MM.1S (cell line): ENCODE measurements at regions not wholly inside any gene's neighbourhood (a gene's known extent, or its start where the extent isn't known, plus 50 kb on each side); places are given as distances from the start of the nearest gene placed in this dataset.

Source experiments
- DNase-seq: peaks from one replicate; pipeline ENCODE4 v3.0.0-alpha.2; 2015
- H2AFZ ChIP-seq: fragments of 300-600 bp; sonication (generic); 2 replicates; pipeline ENCODE4 v1.6.0; 2016; ENCODE audit warnings: antibody characterized with exemption, low read length
- H3F3A ChIP-seq: fragments of 300-600 bp; sonication (generic); 2 replicates; pipeline ENCODE4 v1.6.1; 2016; ENCODE audit warnings: mild to moderate bottlenecking, antibody characterized with exemption, low read length, moderate library complexity, mixed read lengths; ENCODE audit not compliant: insufficient read depth
- H3K27ac ChIP-seq: fragments of 300-600 bp; sonication (generic); 2 replicates; pipeline ENCODE4 v1.5.1; 2016; ENCODE audit warnings: mild to moderate bottlenecking, low read length
- H3K27me3 ChIP-seq: fragments of 300-600 bp; sonication (generic); replicated peaks from 2 replicates; pipeline ENCODE4 v1.6.0; 2016; ENCODE audit warnings: low read length; ENCODE audit not compliant: insufficient read depth
- H3K36me3 ChIP-seq: fragments of 300-600 bp; sonication (generic); replicated peaks from 2 replicates; pipeline ENCODE4 v1.6.1; 2016; ENCODE audit warnings: mild to moderate bottlenecking, low read length, mixed read lengths; ENCODE audit not compliant: insufficient read depth
- H3K4me1 ChIP-seq: fragments of 300-600 bp; sonication (generic); 2 replicates; pipeline ENCODE4 v1.6.1; 2016; ENCODE audit warnings: low read length, mixed read lengths
- H3K4me2 ChIP-seq: fragments of 300-600 bp; sonication (generic); 2 replicates; pipeline ENCODE4 v1.6.0; 2016; ENCODE audit warnings: low read depth, low read length
- H3K4me3 ChIP-seq: fragments of 300-600 bp; sonication (generic); 2 replicates; pipeline ENCODE4 v1.5.1; 2016; ENCODE audit warnings: low read length, mixed read lengths
- H3K79me2 ChIP-seq: fragments of 300-600 bp; sonication (generic); 2 replicates; pipeline ENCODE4 v1.6.1; 2016; ENCODE audit warnings: mixed run types, low read length, mixed read lengths
- H3K9ac ChIP-seq: fragments of 300-600 bp; sonication (generic); 2 replicates; pipeline ENCODE4 v1.6.1; 2016; ENCODE audit warnings: low read length, mixed read lengths
- H3K9me2 ChIP-seq: fragments of 300-600 bp; sonication (generic); replicated peaks from 2 replicates; pipeline ENCODE4 v1.6.1; 2016; ENCODE audit warnings: mild to moderate bottlenecking, low read length, mixed read lengths; ENCODE audit not compliant: insufficient read depth
- H3K9me3 ChIP-seq: fragments of 300-600 bp; sonication (generic); replicated peaks from 2 replicates; pipeline ENCODE4 v1.6.1; 2016; ENCODE audit warnings: mild to moderate bottlenecking, low read length, mixed read lengths; ENCODE audit not compliant: insufficient read depth
- H4K20me1 ChIP-seq: fragments of 300-600 bp; sonication (generic); 2 replicates; pipeline ENCODE4 v1.6.1; 2016; ENCODE audit warnings: mild to moderate bottlenecking, low read length, moderate library complexity, mixed read lengths; ENCODE audit not compliant: insufficient read depth
- EZH2 ChIP-seq: fragments of 300-600 bp; sonication (generic); optimal IDR thresholded peaks from 2 replicates; pipeline ENCODE3; 2017; ENCODE audit warnings: low read depth, mild to moderate bottlenecking, antibody characterized with exemption, low read length, mixed read lengths
- EZH2phosphoT487 ChIP-seq: fragments of 300-600 bp; sonication (generic); IDR thresholded peaks from 2 replicates; pipeline ENCODE4 v1.6.1; 2018; ENCODE audit warnings: antibody characterized with exemption, low read length
- TF ChIP-seq, protein P1 (sequence below): fragments of 300-600 bp; sonication (generic); IDR thresholded peaks from 2 replicates; pipeline ENCODE4 v1.5.1; 2016; ENCODE audit warnings: antibody characterized with exemption, low read length, mixed read lengths

DNA sequence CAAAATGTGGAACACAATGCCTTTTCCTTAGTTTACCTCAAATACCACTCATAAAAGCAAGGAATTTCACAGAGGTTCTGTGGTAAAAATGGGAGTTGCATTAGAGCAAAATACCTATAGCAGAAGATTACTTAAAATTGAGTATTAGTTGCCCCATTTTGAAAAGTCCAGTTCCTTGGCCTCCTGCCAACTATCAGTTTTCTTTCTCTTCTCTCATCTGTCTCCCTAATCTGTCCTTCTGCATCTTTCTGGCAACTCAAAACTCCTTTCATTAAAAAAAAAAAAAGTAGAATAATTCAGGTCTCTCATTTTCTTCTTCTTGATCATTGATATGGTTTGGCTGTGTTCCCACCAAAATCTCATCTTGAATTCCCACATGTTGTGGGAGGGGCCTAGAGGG, 127.3 kb downstream of the ATP23 start:
- Histone ChIP-seq H3K4me1 (no peaks in the 10 kb centered on the region), H3K79me2 (no peaks in the 10 kb centered on the region), H3K36me3 (no peaks in the 10 kb centered on the region), H2AFZ (no peak overlapping the region), H3K27ac (no peak overlapping the region), H3K4me2 (no peak overlapping the region), H3K9me3 (no peaks in the 10 kb centered on the region), H3F3A (no peaks in the 10 kb centered on the region), H3K4me3 (no peak overlapping the region), H3K9me2 (no peaks in the 10 kb centered on the region), H3K27me3 (no peaks in the 10 kb centered on the region), H4K20me1 (no peaks in the 10 kb centered on the region), H3K9ac (no peak overlapping the region)
- no peak for DNase-seq
- TF ChIP-seq, protein P1, sequence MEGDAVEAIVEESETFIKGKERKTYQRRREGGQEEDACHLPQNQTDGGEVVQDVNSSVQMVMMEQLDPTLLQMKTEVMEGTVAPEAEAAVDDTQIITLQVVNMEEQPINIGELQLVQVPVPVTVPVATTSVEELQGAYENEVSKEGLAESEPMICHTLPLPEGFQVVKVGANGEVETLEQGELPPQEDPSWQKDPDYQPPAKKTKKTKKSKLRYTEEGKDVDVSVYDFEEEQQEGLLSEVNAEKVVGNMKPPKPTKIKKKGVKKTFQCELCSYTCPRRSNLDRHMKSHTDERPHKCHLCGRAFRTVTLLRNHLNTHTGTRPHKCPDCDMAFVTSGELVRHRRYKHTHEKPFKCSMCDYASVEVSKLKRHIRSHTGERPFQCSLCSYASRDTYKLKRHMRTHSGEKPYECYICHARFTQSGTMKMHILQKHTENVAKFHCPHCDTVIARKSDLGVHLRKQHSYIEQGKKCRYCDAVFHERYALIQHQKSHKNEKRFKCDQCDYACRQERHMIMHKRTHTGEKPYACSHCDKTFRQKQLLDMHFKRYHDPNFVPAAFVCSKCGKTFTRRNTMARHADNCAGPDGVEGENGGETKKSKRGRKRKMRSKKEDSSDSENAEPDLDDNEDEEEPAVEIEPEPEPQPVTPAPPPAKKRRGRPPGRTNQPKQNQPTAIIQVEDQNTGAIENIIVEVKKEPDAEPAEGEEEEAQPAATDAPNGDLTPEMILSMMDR = no peak
- TF ChIP-seq EZH2phosphoT487 (no peak), EZH2 (no peak)

DNA sequence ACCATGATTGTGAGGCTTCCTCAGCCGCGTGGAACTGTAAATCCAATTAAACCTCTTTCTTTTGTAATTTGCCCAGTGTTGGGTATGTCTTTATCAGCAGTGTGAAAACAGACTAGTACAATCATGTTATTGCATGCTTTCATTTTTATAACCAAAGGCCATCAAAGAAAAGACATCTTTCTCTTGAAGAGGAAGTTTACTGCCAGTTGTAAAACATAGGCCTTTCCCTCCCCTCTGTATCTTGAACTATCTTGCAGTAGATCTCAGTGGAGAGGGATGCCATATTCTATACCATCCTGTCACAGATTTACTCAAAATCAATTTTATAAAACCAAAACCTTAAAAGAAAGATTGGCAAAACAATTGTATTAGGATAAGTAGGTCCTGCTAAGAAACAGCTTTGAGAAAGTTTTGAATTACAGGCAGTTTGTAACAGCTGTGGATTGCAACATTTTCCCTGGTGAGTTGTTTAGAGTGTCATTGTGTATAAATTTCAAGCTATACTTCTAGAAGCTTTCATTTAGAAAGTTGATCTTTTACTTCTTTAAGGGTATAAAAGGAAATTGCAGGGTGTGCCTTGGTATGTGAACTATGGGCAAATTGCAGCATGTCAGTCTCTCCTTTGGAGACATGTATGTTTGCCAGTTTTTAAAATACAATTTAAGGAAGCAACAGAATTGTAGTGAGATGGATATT, 128.0 kb downstream of the ATP23 start:
- no peak for DNase-seq
- Histone ChIP-seq H3K9me3 (no peaks in the 10 kb centered on the region), H3K27ac (no peak overlapping the region), H3K27me3 (no peaks in the 10 kb centered on the region), H3K4me1 (no peaks in the 10 kb centered on the region), H3K9ac (no peak overlapping the region), H3K36me3 (no peaks in the 10 kb centered on the region), H3K9me2 (no peaks in the 10 kb centered on the region), H3K79me2 (no peaks in the 10 kb centered on the region), H3K4me3 (no peak overlapping the region), H2AFZ (no peak overlapping the region), H3K4me2 (no peak overlapping the region), H4K20me1 (no peaks in the 10 kb centered on the region), H3F3A (no peaks in the 10 kb centered on the region)
- no peak for TF ChIP-seq EZH2phosphoT487
- no peak for TF ChIP-seq EZH2
- TF ChIP-seq, protein P1 = no peak

DNA sequence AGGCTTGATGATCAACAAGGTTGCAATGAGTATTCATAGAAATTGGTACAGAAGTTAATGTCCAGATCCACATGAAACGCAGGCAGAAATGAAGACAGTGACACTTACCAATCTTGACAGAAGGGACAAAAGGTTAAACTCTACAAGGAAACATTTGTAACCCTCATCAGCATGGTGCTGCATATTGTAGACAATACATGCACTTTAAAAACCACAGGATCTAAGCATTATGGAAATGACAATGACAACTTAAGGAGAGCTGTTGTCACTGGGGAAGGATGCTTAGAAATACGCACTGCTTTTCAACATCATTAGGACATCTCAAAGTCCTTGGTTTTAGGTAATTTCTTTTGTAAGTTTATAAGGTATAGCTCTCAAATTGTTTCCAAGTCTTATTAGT, 130.6 kb downstream of the ATP23 start:
- TF ChIP-seq EZH2phosphoT487 = no peak
- TF ChIP-seq, protein P1 = no peak
- no peak for TF ChIP-seq EZH2

More for the DNA sequence above, 130.6 kb downstream of the ATP23 start:
- Histone ChIP-seq H4K20me1 (no peaks in the 10 kb centered on the region), H3K4me3 (no peak overlapping the region), H3K36me3 (no peaks in the 10 kb centered on the region), H3K4me1 (no peaks in the 10 kb centered on the region), H3F3A (no peaks in the 10 kb centered on the region), H3K9ac (no peak overlapping the region), H3K9me3 (no peaks in the 10 kb centered on the region), H2AFZ (no peak overlapping the region), H3K9me2 (no peaks in the 10 kb centered on the region), H3K27ac (no peak overlapping the region), H3K4me2 (no peak overlapping the region), H3K79me2 (no peaks in the 10 kb centered on the region), H3K27me3 (no peaks in the 10 kb centered on the region)
- DNase-seq = no peak
